GM18907 (cell line): ENCODE measurements at regions not wholly inside any gene's neighbourhood (a gene's known extent, or its start where the extent isn't known, plus 50 kb on each side); places are given as distances from the start of the nearest gene placed in this dataset.

Experiments used
- ATAC-seq: cut with Tn5 transposase; IDR thresholded peaks from one replicate; pipeline ENCODE4 v1.9.1; 2021; ENCODE audit warnings: mild to moderate bottlenecking, moderate library complexity; ENCODE audit not compliant: unreplicated experiment

DNA sequence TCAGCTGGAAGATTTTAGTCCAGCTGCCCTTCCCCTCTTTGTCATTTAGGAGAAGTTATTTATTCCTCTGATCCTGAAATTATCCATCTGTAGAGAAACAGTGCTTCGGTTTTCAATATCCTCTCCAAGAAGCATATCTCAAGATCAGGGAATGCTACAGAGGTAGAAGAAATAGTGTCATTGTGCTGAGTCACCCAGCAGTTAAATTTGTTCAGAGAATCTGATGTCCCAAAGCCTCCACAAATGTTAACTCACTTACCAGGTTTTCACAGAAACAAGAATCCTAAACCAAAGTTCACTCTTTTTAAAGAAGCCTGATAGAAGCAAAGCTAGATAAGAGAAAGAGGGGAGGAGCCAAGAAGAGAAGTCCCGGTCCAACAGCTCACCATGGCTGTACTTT lies 480.7 kb upstream of the GYPC start:
- ATAC-seq: no peak

DNA sequence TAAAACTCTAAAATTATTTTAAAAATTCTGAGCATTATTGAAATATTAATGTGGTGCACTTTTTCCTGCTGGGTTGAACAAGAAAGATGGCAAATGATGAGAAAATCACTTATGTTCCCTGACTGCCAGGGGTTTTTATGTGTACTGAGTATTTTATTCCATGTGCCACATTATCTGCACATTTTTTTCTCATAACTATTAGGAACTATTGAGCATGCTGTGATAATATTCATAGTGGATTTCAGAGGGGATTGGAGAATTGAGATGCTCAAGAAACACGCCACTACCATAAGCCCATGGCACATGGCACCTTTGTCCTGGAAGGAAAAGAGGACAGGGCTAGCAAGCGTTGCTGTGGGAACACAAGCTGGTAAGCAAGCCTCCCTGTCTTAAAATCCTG lies 478.5 kb upstream of the GYPC start:
- ATAC-seq: no peak

DNA sequence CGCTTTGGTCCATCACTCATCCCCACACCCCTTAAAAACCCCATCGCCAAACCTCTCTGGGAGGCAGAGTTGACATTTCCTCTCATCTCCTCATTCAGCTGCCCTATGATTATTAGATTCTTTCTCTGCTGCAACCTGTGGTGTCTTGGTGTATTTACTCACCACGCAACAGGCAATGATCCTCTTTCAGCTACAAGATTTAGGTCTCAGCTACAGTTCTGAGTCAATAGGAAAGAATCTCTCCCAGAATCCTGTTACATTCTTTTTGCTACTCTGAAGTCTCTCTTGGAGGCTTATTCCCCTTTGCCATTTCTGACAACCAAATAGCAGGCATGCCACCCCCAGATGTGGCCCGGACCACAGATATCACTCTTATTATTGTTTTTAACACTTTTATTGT lies 468.3 kb upstream of the GYPC start:
- ATAC-seq: no peak

DNA sequence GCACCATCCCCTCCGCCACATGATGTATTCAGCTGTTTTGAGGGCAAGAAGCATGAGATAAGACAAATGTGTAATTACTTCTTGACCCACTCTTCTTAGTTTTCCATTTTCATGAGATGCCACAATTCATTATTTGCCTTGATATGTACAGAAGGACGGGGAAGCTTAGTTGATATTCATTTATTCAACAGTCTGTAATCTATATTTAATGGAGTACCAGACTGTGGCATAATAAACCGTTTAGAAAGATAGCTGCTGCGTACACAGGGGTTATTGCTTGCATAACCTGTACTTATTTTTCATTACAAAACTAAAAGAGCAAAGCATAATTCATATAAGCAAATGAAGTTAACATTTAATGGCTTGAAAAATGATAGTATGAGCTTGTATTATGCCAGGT lies 466.4 kb upstream of the GYPC start:
- no peak for ATAC-seq

DNA sequence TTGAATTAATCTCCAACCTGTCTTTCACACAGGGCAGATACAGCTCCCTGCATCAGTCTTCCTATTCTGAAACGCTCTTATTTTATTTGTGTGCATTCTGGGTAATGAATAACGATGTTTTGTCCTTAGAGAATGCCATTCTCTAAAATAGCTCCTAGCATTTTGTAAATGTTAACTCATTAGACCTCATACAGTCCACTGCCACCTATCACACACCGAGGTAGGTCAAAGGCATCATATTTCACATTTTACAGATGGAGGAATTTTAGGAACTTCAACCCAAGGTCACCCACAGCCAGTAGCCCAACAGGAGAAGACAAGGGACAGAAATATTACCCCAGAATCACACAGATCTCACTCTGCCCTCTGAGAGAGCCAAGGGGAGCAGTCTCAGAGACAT lies 455.4 kb upstream of the GYPC start:
- no peak for ATAC-seq

DNA sequence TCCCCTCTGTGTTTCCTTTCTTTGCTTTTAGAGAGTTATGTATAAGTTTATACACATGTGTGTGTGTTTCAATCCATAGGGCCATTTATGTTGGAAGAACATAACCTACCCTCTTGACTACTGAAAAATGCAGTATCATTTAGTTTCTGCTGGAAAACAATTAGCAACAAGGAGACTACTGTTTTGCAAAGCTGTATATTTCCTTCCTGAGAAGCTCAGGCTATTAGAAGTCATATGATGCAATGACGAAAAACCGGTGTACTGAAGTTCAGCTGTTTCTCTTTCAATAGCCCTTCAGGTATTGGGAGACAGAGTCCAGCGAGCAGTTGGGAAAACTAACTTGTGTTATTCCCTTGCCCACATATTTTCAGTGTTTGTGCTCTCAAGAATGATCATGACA lies 447.7 kb upstream of the GYPC start:
- ATAC-seq: no peak

DNA sequence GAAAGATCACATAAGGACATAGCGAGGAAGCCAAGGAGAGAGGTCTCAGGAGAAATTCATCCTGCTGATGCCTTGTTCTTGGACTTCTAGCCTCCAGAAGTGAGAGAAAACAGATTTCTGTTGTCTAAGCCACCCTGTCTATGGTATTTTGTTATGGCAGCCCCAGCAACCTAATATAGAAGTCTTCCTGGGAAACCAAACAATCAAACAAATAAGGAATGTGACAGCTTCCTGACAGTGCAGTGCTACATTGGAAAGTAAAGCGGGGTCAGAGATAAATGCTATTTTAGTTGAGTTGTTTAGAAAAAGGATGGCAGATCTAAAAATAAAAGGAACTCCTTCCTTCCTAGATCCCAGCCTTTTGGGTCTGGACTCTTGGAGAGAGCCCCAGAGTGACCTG lies 443.2 kb upstream of the GYPC start:
- no peak for ATAC-seq

DNA sequence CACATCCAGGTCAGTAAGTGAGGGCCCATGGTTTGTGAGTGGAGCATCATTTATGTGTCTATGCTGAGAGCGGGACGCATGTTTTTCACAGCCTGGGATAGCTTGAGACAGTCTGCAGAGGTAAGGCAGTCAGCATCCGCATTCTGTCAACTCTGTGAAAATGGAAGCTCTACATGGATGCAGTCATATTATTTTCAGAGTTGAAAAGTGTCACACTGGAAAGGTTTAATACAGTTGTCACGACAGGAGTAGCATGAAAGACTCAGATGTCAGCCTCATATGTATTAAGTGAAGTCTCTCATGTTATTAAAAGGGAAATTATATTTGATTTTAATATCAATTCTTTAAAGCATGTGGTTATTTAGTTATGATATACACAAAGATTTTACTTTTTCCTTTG lies 436.9 kb upstream of the GYPC start:
- no peak for ATAC-seq

DNA sequence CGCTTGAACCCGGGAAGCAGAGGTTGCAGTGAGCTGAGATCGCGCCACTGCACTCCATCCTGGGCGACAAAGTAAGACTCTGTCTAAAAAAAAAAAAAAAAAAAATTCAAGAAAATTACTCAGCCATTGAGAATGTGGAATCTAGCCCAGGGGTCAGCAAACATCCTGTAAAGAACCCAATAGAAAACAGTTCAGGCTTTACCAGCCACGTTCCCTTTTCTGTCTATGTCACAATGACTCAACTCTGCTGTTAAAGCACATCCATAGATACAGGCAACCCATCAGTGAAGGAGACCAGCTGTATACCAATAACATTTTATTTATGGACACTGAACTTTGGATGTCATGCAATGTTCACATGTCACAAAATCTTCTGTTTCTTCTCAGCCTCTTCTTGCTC lies 435.6 kb upstream of the GYPC start:
- no peak for ATAC-seq

DNA sequence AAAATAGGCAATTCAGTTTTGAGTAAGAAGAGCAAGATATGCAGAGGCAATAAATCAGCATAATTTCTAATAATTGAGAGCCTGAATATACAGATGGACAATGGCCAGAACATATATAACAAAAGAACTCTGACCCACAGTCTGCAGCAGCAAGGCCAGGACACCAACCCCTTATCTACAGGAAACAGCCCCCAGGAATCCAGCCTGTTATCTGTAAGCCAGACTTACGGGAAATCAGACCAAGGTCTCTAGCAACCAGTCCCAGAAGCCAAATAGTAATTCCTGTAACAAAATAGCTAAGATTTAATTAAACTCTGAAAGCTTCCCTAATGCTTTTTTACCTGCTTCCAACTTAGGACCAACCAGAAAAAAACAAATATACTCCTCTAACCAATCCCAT lies 434.5 kb upstream of the GYPC start:
- ATAC-seq: no peak

DNA sequence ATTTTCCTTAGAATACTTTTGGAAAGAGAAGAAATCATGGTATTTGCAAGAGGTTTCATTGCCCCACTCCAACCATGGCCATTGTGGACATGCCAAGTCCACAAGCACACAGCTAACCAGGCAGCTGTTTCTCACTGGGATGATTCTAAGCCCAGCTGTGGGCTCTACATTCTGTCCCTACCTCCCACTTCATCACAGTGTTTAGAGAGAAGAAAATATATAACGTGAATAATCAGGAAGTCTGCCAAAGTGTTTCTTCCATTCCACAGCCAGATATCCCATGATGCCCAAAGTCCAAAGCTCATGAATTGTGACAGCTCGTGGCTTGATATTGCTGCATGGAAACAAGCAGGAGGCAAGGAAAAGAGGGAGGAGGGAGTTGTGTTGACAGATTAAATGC lies 433.7 kb upstream of the GYPC start:
- ATAC-seq: no peak

DNA sequence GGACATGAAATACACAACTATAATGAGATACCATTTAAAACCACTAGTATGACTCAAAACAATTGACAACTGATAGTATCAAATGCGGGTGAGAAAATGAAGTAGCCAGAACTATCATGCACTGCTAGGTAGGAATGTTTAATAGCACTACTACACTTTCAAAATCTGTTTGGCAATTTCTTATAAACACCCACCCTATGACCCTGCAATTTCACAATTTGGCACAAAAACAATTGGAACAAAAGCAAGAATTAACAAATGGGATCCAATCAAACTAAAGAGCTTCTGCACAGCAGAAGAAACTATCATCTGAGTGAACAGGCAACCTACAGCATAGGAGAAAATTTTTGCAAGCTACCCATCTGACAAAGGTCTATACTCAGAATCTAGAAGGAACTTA lies 431.2 kb upstream of the GYPC start:
- no peak for ATAC-seq

DNA sequence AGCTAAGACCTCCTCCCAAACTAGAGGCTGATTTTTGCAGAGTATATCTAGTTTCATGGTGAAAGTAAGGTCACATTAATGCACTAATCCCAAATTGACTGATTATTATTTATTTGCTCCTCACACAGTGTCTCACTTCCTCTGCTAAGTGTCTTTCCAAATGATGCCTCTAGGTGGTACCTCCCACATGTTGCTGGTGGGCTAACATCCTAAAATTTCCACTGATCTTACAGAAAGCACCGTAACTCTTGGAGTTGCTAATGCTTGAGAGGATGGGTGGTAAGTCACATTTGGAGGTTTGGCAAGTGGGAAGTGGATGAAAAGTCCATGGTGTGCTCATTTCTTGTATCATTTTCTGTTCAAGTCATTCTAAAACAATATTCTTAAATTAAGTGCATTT lies 428.7 kb upstream of the GYPC start:
- ATAC-seq: no peak

DNA sequence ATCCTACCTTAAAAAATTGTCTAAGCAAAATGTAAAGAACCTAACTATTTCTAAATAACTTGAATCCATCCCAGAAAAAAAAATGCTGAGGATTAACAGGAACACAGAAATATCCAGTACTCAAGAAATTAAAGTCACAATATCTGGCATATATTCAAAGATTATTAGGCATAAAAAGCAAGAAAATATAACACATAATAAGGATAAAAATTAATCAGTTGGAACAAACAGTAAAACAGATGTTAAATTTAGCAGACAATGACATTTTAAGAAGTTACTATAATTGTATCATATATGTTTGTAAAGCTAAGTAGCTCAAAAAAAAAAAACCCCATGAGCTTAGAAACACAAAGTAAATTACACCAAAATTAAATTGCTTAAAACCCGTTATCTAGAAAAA lies 427.4 kb upstream of the GYPC start:
- ATAC-seq: no peak

DNA sequence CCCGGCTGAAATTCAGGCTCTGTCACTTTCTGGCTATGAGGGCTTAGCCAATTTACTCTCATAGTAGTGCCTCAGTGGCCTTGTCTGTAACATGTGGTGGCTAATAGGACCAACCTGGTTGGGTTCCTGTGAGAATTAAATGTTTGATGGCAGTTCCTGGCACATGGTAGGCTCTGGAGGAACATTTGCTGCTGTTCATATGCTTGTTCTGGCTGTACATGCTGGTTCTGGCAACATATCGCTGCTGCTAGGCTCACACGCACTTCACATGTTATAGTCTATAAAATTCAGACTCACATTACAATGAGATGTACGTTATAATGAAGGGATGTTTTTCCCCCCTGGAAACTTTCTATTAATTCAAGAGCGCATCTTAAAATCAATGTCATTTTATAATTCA lies 417.7 kb upstream of the GYPC start:
- no peak for ATAC-seq

DNA sequence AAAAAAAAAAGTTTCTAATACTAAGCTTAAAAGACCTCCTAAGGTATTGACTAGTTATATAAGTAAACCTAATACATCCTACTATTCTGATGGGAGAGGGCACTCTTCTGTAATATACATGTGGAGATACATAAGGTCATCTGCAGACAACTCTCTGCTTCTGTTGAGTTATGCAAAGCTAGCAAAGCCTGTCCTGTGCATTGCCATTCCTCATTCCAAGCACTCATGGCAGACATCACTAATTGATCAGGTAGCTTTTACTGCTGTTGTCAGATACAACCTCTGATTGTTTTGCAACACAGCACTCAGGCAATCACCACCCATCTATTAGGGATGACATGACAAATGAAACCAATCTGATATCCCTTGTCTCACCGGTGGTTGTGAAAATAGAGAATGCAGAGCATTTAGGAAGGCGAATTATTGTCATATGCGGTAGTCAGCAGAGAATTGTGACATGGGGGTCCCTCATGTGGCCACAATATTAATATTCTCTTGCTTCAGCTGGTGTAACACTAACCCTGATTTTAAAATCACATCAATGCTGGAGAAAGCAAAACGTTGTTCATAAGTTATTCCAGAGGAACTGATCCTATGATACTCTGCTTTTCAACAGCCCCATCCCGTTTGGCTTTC lies 416.5 kb upstream of the GYPC start:
- no peak for ATAC-seq

DNA sequence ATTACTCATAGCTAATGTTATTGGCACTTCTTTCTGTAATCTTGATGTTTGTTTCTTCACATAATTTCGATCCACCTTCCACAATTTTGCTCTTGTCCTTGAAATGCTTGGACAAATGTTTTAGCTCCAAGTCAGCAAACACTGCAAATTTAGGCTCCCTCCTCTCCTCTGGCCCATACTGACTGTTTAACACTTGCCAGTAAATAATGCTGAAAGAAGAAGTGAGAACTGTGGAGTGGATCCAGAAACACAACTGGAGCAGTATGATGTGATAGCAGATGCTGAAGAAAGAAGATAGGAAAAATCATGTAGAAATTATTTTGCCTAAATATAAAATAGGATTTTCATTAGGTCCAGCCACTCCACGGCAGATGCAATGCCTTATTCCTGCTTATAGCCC lies 415.0 kb upstream of the GYPC start:
- no peak for ATAC-seq

DNA sequence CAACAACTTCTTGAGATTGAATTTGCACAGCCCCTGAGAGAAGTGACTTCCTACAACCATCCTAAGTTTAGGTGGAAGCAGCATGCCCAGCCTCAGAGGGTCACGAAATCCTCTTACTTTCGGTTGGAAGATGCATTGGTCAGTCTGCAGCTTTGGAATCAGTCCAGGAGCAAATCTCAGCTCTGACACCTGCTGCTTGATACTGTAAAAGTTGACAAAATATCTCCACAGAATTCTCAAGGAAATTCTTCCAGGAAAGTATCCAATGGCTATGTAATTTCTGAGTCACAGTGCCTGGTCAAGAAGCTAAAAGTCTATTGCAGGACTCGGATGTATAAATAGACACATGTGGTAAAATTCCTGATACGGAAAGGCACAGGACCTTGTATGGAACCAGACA lies 414.5 kb upstream of the GYPC start:
- no peak for ATAC-seq

DNA sequence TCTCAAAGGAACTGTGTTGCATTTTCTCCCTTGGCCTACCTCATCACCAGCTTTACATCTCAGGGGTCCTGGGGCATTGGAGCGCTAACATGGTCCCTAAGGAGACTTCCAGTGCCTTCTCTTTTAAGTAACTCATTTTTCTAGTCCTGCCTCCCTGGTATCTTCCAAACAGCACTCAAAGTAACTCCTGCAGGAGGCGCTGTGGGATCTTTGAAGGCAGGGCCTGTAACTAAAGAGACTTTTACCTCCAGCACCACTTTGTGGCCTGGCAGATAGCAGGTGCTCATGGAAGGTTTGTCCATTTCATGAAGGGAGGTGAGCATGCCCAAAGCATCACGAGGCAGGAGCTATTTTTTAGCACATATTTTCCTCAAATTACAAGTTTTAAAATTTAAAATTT lies 411.0 kb upstream of the GYPC start:
- ATAC-seq: no peak

DNA sequence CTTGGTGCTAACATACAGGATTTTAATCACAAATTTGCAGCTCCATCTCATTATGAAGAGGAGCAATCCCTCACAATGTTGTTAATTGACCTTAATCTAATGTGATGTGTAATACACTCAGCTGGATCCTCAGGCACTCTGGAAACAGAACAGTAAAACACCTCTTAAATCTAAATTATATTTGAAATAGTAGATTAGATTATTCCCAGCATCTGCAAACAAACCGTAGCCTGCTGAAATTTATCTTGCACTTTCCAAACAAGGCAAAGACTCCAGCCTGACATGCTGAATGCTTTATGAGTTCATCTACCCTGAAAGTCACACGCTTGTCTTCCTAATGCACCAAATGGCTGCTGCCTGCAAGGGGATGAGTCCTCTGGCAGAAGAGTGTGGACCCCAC lies 402.3 kb upstream of the GYPC start:
- no peak for ATAC-seq

DNA sequence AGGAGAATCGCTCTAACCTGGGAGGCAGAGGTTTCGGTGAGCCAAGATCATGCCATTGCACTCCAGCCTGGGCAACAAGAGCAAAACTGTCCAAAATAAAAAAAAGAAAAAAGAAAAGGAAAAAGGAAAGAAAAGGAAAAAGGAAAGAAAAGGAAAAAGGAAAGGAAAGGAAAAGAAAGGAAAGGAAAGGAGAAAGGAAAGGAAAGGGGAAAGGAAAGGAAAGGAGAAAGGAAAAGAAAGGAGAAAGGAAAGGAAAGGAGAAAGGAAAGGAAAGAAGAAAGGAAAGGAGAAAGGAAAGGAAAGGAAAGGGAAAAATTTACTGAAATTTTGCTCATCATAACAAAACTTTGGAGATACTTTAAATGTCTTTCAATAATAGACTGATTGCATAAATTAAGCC lies 391.3 kb upstream of the GYPC start:
- no peak for ATAC-seq

DNA sequence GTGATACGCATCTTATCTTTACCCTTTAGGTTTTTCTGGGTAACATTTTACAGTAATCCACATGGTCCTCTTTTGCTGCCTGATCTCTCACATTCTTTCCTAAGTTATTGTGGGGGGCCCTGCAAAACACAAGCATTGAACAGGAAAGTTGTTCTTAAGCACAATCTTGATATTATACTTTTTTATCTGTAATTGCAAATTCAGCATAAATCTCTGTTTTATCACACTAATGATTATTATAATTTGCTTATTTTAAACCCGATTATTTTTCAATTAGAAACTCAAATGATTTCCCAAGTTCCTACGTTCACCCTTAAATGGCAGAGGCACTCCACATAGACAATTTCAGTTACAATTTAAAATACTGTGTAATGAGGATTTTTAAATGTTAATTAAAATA lies 386.0 kb upstream of the GYPC start:
- ATAC-seq: no peak

DNA sequence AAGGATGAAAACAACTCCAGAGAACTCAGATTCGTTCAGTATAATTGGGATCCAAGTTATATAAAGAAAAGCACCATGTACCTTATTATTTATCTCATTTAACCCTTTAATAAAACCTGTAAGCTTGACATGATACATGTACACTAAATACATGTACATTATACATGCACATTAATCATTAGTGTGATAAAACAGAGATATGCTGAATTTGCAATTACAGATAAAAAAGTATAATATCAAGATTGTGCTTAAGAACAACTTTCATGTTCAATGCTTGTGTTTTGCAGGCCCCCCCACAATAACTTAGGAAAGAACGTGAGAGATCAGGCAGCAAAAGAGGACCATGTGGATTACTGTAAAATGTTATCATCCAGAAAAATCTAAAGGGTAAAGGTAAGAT lies 385.4 kb upstream of the GYPC start:
- no peak for ATAC-seq

DNA sequence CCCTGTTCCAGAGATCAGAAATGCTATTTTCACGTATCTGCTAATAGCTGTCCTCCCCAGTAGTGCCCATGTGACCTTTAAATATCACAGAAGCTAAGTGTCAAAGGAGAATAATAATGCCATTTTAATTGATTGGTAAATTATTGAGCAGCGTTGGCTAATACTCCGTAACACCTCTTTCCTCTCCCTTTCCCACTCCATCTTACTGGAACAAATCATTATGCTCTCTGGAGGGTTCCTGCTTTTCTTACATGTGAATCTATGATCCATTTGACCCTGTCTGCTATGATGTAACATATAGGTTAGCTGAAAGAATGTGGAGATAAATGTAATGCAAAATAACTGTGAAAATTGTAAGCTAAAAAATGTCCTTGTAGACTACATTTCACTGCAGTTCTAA lies 383.6 kb upstream of the GYPC start:
- ATAC-seq: no peak
